ENCODE measurements at regions not wholly inside any gene's neighbourhood (a gene's known extent, or its start where the extent isn't known, plus 50 kb on each side); places are given as distances from the start of the nearest gene placed in this dataset.

DNA sequence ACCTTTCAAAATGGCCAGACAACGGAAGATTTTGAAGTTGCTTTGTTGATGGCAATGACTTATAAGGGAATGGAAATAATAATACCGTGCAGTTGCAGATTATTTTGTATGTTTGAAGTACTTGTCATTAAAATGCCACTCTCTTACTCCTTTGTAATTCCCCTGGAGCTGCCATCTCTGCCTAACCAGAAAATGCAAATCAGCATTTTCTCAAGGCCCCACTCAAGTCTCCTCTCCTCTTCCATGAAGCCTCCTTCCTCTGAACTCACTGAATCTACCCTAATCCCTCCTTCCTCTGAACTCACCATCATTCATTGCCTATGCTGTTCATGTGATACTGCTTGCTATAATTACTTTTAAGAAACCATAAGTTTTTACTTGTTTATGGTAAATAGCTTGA, 60.2 kb upstream of the RBPJ start:
- TF ChIP-seq, protein P1, sequence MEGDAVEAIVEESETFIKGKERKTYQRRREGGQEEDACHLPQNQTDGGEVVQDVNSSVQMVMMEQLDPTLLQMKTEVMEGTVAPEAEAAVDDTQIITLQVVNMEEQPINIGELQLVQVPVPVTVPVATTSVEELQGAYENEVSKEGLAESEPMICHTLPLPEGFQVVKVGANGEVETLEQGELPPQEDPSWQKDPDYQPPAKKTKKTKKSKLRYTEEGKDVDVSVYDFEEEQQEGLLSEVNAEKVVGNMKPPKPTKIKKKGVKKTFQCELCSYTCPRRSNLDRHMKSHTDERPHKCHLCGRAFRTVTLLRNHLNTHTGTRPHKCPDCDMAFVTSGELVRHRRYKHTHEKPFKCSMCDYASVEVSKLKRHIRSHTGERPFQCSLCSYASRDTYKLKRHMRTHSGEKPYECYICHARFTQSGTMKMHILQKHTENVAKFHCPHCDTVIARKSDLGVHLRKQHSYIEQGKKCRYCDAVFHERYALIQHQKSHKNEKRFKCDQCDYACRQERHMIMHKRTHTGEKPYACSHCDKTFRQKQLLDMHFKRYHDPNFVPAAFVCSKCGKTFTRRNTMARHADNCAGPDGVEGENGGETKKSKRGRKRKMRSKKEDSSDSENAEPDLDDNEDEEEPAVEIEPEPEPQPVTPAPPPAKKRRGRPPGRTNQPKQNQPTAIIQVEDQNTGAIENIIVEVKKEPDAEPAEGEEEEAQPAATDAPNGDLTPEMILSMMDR (IDR thresholded peaks at IDR 0.05; ENCODE audit: low read length) = no peak
- TF ChIP-seq EZH2 (IDR thresholded peaks at IDR 0.05; ENCODE audit: borderline replicate concordance, low read length) = no peak

Data from OCI-LY1 (cell line).